GM23338 (cell line): ENCODE measurements at regions not wholly inside any gene's neighbourhood (a gene's known extent, or its start where the extent isn't known, plus 50 kb on each side); places are given as distances from the start of the nearest gene placed in this dataset.

Source experiments
- ATAC-seq: fragments of 200-7000 bp; cut with Tn5 transposase; 3 replicates; pipeline ENCODE4 v1.9.1; 2020
- DNase-seq: peaks from one replicate; pipeline ENCODE4 v3.0.0-alpha.2; 2015; ENCODE audit warnings: low spot score
- H2AFZ ChIP-seq: fragments of 200-600 bp; sonication (generic); 2 replicates; pipeline ENCODE4 v1.8.0; 2016; ENCODE audit warnings: antibody characterized with exemption, mild to moderate bottlenecking, moderate library complexity
- H3F3A ChIP-seq: fragments of 200-600 bp; sonication (generic); replicated peaks from 2 replicates; pipeline ENCODE4 v1.8.0; 2017; ENCODE audit warnings: antibody characterized with exemption, mixed run types, low read depth
- H3K27ac ChIP-seq: fragments of 200-600 bp; sonication (generic); 2 replicates; pipeline ENCODE4 v1.6.1; 2016; ENCODE audit warnings: low read depth
- H3K27me3 ChIP-seq: fragments of 200-600 bp; sonication (generic); 2 replicates; pipeline ENCODE4 v1.8.0; 2016; ENCODE audit warnings: mild to moderate bottlenecking, mixed run types, moderate library complexity; ENCODE audit not compliant: insufficient read depth
- H3K36me3 ChIP-seq: fragments of 200-600 bp; sonication (generic); 2 replicates; pipeline ENCODE4 v1.8.0; 2016; ENCODE audit warnings: mild to moderate bottlenecking; ENCODE audit not compliant: insufficient read depth
- H3K4me1 ChIP-seq: fragments of 200-600 bp; sonication (generic); 2 replicates; pipeline ENCODE4 v1.8.0; 2016; ENCODE audit warnings: mild to moderate bottlenecking, moderate library complexity; ENCODE audit not compliant: insufficient read depth
- H3K4me2 ChIP-seq: fragments of 200-600 bp; sonication (generic); 2 replicates; pipeline ENCODE4 v1.7.1; 2017; ENCODE audit warnings: mixed run types
- H3K4me3 ChIP-seq: fragments of 200-600 bp; sonication (generic); 2 replicates; pipeline ENCODE4 v1.6.1; 2016; ENCODE audit warnings: mixed run types
- H3K79me2 ChIP-seq: fragments of 200-600 bp; sonication (generic); replicated peaks from 2 replicates; pipeline ENCODE4 v1.8.0; 2017; ENCODE audit warnings: mild to moderate bottlenecking; ENCODE audit not compliant: insufficient read depth
- H3K9me2 ChIP-seq: fragments of 200-600 bp; sonication (generic); 2 replicates; pipeline ENCODE4 v1.8.0; 2017; ENCODE audit not compliant: insufficient read depth
- H4K20me1 ChIP-seq: fragments of 200-600 bp; sonication (generic); replicated peaks from 2 replicates; pipeline ENCODE4 v1.8.0; 2017; ENCODE audit warnings: mild to moderate bottlenecking; ENCODE audit not compliant: insufficient read depth
- H3K27ac Mint-ChIP-seq: 2 replicates; pipeline ENCODE4 v1.8.0; 2020; ENCODE audit warnings: inconsistent platforms, mild to moderate bottlenecking, moderate library complexity, mixed read lengths
- H3K27me3 Mint-ChIP-seq: 3 replicates; pipeline ENCODE4 v1.8.0; 2022; ENCODE audit warnings: low read depth, mild to moderate bottlenecking, moderate library complexity, mixed read lengths, inconsistent platforms; ENCODE audit not compliant: insufficient read depth, poor library complexity
- H3K36me3 Mint-ChIP-seq: 3 replicates; pipeline ENCODE4 v1.8.0; 2021; ENCODE audit warnings: low read depth, mild to moderate bottlenecking, inconsistent platforms, moderate library complexity, mixed read lengths
- H3K4me1 Mint-ChIP-seq: 3 replicates; pipeline ENCODE4 v1.8.0; 2020; ENCODE audit warnings: mild to moderate bottlenecking, inconsistent platforms, mixed read lengths
- H3K4me3 Mint-ChIP-seq: 3 replicates; pipeline ENCODE4 v1.8.0; 2021; ENCODE audit warnings: moderate library complexity, mild to moderate bottlenecking, inconsistent platforms, mixed read lengths
- H3K9me3 Mint-ChIP-seq: 3 replicates; pipeline ENCODE4 v1.8.0; 2020; ENCODE audit warnings: moderate library complexity, mild to moderate bottlenecking, inconsistent platforms, mixed read lengths
- EZH2phosphoT487 ChIP-seq: fragments of 200-600 bp; sonication (generic); IDR thresholded peaks from one replicate; pipeline ENCODE4 v1.8.1; 2018; ENCODE audit warnings: antibody characterized with exemption; ENCODE audit not compliant: unreplicated experiment
- POLR2AphosphoS5 ChIP-seq: IDR thresholded peaks from 2 replicates; pipeline ENCODE4 v1.6.1; 2016; ENCODE audit warnings: antibody characterized with exemption, low read depth
- TF ChIP-seq, protein P1 (sequence below): fragments of 250-450 bp; sonication (Bioruptor Pico); IDR thresholded peaks from 2 replicates; pipeline ENCODE4 v1.5.0; 2020; ENCODE audit warnings: mild to moderate bottlenecking, moderate library complexity
- TF ChIP-seq, protein P2 (sequence below): IDR thresholded peaks from one replicate; pipeline ENCODE4 v1.6.1; 2018; ENCODE audit warnings: antibody characterized with exemption; ENCODE audit not compliant: unreplicated experiment

DNA sequence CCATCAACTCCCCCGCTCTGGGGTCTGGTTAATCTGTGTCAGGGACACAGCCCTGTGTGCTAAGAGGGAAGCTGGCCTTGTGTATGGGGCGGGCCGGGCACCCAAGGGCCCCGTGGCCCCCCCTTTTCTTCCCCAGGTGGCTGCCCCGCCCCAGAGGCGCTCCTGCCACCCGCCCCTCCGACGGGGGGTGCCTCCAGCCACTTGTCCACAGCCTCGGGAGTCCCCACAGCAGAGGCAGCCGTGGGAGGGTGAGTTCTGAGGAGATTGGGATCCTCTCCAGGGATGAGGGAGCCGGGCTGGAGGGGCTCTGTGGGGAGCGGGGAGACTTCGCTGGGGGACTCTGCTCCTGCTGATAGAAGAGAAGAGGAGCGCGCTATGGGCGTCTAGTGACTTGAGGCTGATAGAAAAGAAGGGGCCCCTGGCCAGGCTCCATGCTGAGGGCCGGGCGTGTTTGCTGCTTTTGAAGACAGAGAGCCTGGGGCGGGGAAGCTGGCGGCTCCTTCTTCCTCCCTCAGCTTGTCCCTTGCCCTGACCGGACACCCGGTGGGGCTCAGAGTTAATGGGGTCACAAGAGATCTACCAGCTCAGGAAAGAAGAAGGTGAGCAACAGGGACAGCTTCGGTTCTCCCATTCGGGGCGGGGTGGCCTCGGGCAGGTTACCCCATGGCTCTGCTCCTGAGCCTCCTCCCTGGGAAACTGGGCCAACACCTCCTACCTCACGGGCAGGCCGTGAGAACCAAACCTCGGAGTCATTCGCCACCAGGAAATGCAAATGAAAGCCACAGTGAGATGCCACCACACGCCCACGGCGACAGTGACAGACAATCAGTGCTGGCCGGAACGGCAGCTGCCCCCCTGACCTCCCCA lies 89.4 kb upstream of the TAF1B start:
- H2AFZ ChIP-seq, result no peak overlapping the region; the same call in none of the 2 replicates
- peaks cover 22% of the 10 kb centered on the region for H3K27me3 Mint-ChIP-seq

More for the DNA sequence above, 89.4 kb upstream of the TAF1B start:
- Histone ChIP-seq H3K27ac (no peak overlapping the region), H3F3A (no peaks in the 10 kb centered on the region), H3K9me2 (no peaks in the 10 kb centered on the region), H3K36me3 (no peaks in the 10 kb centered on the region), H3K79me2 (no peaks in the 10 kb centered on the region), H3K27me3 (no peaks in the 10 kb centered on the region), H3K4me2 (no peak overlapping the region), H4K20me1 (no peaks in the 10 kb centered on the region), H3K4me1 (peaks cover 14% of the 10 kb centered on the region), H3K4me3 (no peak overlapping the region)
- TF ChIP-seq EZH2phosphoT487 (no peak), POLR2AphosphoS5 (no peak)
- TF ChIP-seq, protein P1, sequence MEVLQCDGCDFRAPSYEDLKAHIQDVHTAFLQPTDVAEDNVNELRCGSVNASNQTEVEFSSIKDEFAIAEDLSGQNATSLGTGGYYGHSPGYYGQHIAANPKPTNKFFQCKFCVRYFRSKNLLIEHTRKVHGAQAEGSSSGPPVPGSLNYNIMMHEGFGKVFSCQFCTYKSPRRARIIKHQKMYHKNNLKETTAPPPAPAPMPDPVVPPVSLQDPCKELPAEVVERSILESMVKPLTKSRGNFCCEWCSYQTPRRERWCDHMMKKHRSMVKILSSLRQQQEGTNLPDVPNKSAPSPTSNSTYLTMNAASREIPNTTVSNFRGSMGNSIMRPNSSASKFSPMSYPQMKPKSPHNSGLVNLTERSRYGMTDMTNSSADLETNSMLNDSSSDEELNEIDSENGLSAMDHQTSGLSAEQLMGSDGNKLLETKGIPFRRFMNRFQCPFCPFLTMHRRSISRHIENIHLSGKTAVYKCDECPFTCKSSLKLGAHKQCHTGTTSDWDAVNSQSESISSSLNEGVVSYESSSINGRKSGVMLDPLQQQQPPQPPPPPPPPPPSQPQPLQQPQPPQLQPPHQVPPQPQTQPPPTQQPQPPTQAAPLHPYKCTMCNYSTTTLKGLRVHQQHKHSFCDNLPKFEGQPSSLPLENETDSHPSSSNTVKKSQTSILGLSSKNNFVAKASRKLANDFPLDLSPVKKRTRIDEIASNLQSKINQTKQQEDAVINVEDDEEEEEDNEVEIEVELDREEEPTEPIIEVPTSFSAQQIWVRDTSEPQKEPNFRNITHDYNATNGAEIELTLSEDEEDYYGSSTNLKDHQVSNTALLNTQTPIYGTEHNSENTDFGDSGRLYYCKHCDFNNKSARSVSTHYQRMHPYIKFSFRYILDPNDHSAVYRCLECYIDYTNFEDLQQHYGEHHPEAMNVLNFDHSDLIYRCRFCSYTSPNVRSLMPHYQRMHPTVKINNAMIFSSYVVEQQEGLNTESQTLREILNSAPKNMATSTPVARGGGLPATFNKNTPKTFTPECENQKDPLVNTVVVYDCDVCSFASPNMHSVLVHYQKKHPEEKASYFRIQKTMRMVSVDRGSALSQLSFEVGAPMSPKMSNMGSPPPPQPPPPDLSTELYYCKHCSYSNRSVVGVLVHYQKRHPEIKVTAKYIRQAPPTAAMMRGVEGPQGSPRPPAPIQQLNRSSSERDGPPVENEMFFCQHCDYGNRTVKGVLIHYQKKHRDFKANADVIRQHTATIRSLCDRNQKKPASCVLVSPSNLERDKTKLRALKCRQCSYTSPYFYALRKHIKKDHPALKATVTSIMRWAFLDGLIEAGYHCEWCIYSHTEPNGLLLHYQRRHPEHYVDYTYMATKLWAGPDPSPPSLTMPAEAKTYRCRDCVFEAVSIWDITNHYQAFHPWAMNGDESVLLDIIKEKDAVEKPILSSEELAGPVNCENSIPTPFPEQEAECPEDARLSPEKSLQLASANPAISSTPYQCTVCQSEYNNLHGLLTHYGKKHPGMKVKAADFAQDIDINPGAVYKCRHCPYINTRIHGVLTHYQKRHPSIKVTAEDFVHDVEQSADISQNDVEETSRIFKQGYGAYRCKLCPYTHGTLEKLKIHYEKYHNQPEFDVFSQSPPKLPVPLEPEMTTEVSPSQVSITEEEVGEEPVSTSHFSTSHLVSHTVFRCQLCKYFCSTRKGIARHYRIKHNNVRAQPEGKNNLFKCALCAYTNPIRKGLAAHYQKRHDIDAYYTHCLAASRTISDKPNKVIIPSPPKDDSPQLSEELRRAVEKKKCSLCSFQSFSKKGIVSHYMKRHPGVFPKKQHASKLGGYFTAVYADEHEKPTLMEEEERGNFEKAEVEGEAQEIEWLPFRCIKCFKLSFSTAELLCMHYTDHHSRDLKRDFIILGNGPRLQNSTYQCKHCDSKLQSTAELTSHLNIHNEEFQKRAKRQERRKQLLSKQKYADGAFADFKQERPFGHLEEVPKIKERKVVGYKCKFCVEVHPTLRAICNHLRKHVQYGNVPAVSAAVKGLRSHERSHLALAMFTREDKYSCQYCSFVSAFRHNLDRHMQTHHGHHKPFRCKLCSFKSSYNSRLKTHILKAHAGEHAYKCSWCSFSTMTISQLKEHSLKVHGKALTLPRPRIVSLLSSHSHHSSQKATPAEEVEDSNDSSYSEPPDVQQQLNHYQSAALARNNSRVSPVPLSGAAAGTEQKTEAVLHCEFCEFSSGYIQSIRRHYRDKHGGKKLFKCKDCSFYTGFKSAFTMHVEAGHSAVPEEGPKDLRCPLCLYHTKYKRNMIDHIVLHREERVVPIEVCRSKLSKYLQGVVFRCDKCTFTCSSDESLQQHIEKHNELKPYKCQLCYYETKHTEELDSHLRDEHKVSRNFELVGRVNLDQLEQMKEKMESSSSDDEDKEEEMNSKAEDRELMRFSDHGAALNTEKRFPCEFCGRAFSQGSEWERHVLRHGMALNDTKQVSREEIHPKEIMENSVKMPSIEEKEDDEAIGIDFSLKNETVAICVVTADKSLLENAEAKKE, result no peak
- TF ChIP-seq, protein P2, sequence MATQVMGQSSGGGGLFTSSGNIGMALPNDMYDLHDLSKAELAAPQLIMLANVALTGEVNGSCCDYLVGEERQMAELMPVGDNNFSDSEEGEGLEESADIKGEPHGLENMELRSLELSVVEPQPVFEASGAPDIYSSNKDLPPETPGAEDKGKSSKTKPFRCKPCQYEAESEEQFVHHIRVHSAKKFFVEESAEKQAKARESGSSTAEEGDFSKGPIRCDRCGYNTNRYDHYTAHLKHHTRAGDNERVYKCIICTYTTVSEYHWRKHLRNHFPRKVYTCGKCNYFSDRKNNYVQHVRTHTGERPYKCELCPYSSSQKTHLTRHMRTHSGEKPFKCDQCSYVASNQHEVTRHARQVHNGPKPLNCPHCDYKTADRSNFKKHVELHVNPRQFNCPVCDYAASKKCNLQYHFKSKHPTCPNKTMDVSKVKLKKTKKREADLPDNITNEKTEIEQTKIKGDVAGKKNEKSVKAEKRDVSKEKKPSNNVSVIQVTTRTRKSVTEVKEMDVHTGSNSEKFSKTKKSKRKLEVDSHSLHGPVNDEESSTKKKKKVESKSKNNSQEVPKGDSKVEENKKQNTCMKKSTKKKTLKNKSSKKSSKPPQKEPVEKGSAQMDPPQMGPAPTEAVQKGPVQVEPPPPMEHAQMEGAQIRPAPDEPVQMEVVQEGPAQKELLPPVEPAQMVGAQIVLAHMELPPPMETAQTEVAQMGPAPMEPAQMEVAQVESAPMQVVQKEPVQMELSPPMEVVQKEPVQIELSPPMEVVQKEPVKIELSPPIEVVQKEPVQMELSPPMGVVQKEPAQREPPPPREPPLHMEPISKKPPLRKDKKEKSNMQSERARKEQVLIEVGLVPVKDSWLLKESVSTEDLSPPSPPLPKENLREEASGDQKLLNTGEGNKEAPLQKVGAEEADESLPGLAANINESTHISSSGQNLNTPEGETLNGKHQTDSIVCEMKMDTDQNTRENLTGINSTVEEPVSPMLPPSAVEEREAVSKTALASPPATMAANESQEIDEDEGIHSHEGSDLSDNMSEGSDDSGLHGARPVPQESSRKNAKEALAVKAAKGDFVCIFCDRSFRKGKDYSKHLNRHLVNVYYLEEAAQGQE, result no peak
- Mint-ChIP-seq H3K4me1 (peaks cover 49% of the 10 kb centered on the region), H3K36me3 (no peaks in the 10 kb centered on the region), H3K4me3 (no peak overlapping the region), H3K9me3 (no peaks in the 10 kb centered on the region), H3K27ac (peak overlapping the region; percentile 71; the same call in 1 of the 2 replicates)
- ATAC-seq (no peak), DNase-seq (no peak)
